AG20443 (cell line): ENCODE measurements at regions not wholly inside any gene's neighbourhood (a gene's known extent, or its start where the extent isn't known, plus 50 kb on each side); places are given as distances from the start of the nearest gene placed in this dataset.

ENCODE experiments used
- DNase-seq: peaks from one replicate; pipeline ENCODE4 v3.0.0; 2012; ENCODE audit warnings: low spot score, mixed read lengths

- peak; percentile 56 for DNase-seq
These were observed 52.0 kb upstream of the CCDC63 start for GRCh38 chr12:110794623-110795280.

DNA sequence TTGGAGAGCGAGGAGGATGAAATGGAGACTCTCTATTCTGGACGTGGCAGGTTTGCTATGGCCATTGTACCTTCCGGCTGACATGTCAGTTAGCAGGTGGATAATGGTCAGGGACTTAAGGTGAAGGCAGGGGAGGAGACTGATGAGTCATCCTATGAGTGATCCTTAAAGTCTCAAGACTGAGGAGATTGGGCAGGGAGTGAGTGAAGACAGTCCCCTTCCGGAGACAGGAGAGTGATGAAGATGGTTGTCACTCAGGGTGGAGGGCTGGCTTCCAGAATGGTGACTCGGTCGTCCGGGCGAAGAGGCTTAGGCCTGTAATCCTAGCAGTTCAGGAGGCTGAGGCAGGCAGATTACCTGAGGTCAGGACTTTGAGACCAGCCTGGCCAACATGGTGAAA is 49.8 kb upstream of the CCDC63 start:
- DNase-seq, result no peak
